Activated CD8-positive, alpha-beta T cell treated with anti-CD3 and anti-CD28 coated beads for 36 hours (primary cell): ENCODE measurements at regions not wholly inside any gene's neighbourhood (a gene's known extent, or its start where the extent isn't known, plus 50 kb on each side); places are given as distances from the start of the nearest gene placed in this dataset.

ENCODE experiments used
- ATAC-seq: fragments of 200-7000 bp; cut with Tn5 transposase; one replicate; pipeline ENCODE4 v1.10.0; 2021; ENCODE audit warnings: mild to moderate bottlenecking, moderate library complexity
- CTCF ChIA-PET: fragments of 350-600 bp; sonication (Branson Sonifier 250); formaldehyde crosslinking; loops from one replicate; lab custom pipeline; 2021; ENCODE audit warnings: antibody characterized with exemption; lab: Charles Lee
- POLR2A ChIA-PET: fragments of 350-600 bp; sonication (Branson Sonifier 250); formaldehyde crosslinking; loops from one replicate; lab custom pipeline; 2021; ENCODE audit warnings: antibody characterized with exemption; lab: Charles Lee
- DNase-seq: peaks from one replicate; pipeline ENCODE4 v3.0.0-alpha.2; 2020
- H3K27ac Mint-ChIP-seq: one replicate; pipeline ENCODE4 v1.8.0; 2021; ENCODE audit warnings: mild to moderate bottlenecking, mixed read lengths
- H3K27me3 Mint-ChIP-seq: one replicate; pipeline ENCODE4 v1.8.0; 2021; ENCODE audit warnings: mixed read lengths
- H3K36me3 Mint-ChIP-seq: one replicate; pipeline ENCODE4 v1.8.0; 2021; ENCODE audit warnings: low read depth, mixed read lengths
- H3K4me1 Mint-ChIP-seq: one replicate; pipeline ENCODE4 v1.8.0; 2021; ENCODE audit warnings: low read depth, mixed read lengths
- H3K4me3 Mint-ChIP-seq: one replicate; pipeline ENCODE4 v1.8.0; 2021; ENCODE audit warnings: mild to moderate bottlenecking, moderate library complexity, mixed read lengths
- H3K9me3 Mint-ChIP-seq: one replicate; pipeline ENCODE4 v1.8.0; 2021; ENCODE audit warnings: mixed read lengths
- intact Hi-C: fragments of 100-400 bp; cut with micrococcal nuclease; formaldehyde crosslinking; loops from one replicate; pipeline ENCODE4 v1.10.0; 2022
- TF ChIP-seq, protein P1 (sequence below): fragments of 200-600 bp; IDR thresholded peaks from one replicate; pipeline ENCODE4 v1.8.0; 2022; ENCODE audit warnings: antibody characterized with exemption, mild to moderate bottlenecking

DNA sequence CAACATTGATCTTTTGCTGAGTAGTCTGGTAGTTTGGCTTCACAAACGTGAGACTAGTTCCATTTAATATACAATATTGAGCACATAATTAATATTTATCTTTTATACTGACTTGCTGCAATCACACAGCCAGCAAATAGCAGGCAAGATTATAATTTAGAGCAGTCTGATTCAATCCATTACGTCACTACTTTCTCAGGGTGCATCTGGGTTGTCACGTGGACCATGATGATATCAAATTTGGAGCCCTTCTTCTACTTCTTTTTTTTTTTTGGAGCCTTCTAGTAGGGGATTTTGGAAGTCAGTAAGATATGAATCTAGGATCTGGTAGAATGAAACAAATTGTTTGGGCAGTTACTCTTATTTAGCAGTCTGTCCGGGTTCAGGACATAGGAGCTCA is 100.6 kb upstream of the SLC5A9 start:
- TF ChIP-seq, protein P1, sequence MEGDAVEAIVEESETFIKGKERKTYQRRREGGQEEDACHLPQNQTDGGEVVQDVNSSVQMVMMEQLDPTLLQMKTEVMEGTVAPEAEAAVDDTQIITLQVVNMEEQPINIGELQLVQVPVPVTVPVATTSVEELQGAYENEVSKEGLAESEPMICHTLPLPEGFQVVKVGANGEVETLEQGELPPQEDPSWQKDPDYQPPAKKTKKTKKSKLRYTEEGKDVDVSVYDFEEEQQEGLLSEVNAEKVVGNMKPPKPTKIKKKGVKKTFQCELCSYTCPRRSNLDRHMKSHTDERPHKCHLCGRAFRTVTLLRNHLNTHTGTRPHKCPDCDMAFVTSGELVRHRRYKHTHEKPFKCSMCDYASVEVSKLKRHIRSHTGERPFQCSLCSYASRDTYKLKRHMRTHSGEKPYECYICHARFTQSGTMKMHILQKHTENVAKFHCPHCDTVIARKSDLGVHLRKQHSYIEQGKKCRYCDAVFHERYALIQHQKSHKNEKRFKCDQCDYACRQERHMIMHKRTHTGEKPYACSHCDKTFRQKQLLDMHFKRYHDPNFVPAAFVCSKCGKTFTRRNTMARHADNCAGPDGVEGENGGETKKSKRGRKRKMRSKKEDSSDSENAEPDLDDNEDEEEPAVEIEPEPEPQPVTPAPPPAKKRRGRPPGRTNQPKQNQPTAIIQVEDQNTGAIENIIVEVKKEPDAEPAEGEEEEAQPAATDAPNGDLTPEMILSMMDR: no peak
- H3K36me3 Mint-ChIP-seq: no peaks in the 10 kb centered on the region
- H3K27ac Mint-ChIP-seq: no peak overlapping the region
- CTCF ChIA-PET: no interaction called here
- no peak for ATAC-seq
- POLR2A ChIA-PET: no interaction called here
- no peaks in the 10 kb centered on the region for H3K9me3 Mint-ChIP-seq
- DNase-seq: no peak
- intact Hi-C loops: no loop called here
- no peak overlapping the region for H3K4me3 Mint-ChIP-seq
- no peaks in the 10 kb centered on the region for H3K4me1 Mint-ChIP-seq
- H3K27me3 Mint-ChIP-seq: peaks cover 31% of the 10 kb centered on the region

DNA sequence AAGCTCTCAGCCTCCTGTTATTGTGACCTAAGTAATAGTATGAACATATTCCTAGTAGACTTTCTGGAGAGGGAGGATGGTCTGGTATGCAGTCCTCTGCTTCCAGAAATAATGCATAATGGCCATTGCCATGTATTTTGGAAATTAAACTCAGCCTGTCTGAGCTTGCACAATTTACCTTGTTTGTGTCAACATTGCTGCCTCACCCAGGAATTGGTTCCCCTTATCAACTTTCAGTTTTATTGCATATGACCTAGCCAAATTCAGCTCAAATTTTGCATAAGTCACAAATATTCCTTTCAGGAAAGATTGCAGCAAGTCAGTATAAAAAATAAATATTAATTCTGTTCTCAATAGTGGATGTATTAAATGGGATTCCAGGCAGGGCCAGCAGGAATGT is 101.9 kb upstream of the SLC5A9 start:
- no peaks in the 10 kb centered on the region for H3K9me3 Mint-ChIP-seq
- no peaks in the 10 kb centered on the region for H3K36me3 Mint-ChIP-seq
- TF ChIP-seq, protein P1: no peak
- H3K27me3 Mint-ChIP-seq: peaks cover 24% of the 10 kb centered on the region
- no peak for DNase-seq
- H3K27ac Mint-ChIP-seq: no peak overlapping the region
- intact Hi-C loops: no loop called here
- H3K4me1 Mint-ChIP-seq: no peaks in the 10 kb centered on the region
- no peak for ATAC-seq
- POLR2A ChIA-PET: no interaction called here
- CTCF ChIA-PET: interaction anchor here (0.9 to 1.3 kb wide), 3 partner anchors 22 to 82 kb away, joined by 3 read pairs; no protein-coding TSS in a partner anchor
- H3K4me3 Mint-ChIP-seq: no peak overlapping the region

DNA sequence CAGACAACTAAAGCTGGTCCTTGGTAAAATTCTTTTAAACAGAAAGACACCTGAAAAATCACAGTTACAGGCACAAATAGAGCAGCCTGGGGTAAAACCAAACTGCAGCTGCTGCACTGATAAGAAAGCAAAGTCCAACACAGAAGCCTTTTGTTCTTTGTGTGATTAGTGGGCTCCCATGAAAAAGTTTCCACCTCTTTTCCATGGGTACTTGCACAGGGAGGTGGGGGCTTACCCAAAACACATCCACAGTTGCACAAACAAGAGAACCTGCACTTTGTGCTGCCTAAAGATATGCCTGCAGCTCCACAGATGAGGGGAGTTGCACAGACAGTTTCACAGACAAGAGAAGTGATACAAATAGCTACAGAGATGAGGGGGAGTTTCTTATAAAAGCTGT is 106.7 kb upstream of the SLC5A9 start:
- DNase-seq: no peak
- Mint-ChIP-seq H3K36me3 (no peaks in the 10 kb centered on the region), H3K27me3 (peaks cover 10% of the 10 kb centered on the region), H3K9me3 (no peaks in the 10 kb centered on the region), H3K4me1 (no peaks in the 10 kb centered on the region), H3K4me3 (no peak overlapping the region), H3K27ac (no peak overlapping the region)
- intact Hi-C loops: no loop called here
- TF ChIP-seq, protein P1: no peak
- ChIA-PET POLR2A (no interaction called here), CTCF (interaction anchor here (1.6 to 2.4 kb wide), 2 partner anchors 22 to 87 kb away, joined by 6 to 10 read pairs; no protein-coding TSS in a partner anchor)
- ATAC-seq: no peak

DNA sequence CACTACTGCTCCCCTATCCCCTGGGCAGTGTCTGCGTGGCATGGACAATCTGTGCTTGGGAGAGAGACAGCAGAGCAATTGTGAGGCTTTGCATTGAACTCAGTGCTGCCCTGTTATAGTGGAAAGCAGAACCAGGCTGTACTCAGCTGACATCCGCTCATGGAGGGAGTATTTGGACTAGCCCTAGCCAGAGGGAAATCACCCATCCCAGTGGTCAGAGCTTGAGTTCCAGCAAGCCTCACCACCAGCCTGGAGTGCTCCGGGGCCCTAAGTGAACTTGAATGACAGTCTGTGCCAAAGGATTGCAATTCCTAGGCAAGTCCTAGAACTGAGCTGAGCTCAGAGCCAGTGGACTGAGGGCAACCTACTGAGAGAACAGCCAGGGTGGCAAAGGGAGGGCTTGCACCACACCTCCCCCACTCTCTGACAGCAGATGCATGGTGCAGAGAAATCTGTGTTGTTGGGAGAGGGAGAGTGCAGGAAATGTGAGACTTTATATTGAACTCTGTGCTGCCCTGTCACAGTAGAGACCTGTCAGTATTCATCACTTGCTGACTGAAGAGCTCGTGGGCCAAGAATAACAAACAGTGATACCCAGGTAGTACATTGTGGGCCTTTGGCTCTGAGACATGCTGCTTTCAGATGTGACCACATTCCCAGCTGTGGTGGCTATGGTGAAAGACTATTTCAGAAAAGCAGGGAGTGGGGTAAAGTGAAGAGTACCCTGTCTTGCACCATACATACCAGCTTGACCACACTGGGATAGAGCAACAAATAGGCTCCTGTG is 107.7 kb upstream of the SLC5A9 start:
- TF ChIP-seq, protein P1: no peak
- Mint-ChIP-seq H3K27ac (no peak overlapping the region), H3K36me3 (no peaks in the 10 kb centered on the region), H3K4me1 (no peaks in the 10 kb centered on the region), H3K9me3 (no peaks in the 10 kb centered on the region), H3K4me3 (no peak overlapping the region), H3K27me3 (peaks cover 6% of the 10 kb centered on the region)
- intact Hi-C loops: no loop called here
- no peak for ATAC-seq
- CTCF ChIA-PET: interaction anchor here (1.6 to 2.4 kb wide), 2 partner anchors 21 to 88 kb away, joined by 6 to 10 read pairs; no protein-coding TSS in a partner anchor
- DNase-seq: no peak
- POLR2A ChIA-PET: no interaction called here

DNA sequence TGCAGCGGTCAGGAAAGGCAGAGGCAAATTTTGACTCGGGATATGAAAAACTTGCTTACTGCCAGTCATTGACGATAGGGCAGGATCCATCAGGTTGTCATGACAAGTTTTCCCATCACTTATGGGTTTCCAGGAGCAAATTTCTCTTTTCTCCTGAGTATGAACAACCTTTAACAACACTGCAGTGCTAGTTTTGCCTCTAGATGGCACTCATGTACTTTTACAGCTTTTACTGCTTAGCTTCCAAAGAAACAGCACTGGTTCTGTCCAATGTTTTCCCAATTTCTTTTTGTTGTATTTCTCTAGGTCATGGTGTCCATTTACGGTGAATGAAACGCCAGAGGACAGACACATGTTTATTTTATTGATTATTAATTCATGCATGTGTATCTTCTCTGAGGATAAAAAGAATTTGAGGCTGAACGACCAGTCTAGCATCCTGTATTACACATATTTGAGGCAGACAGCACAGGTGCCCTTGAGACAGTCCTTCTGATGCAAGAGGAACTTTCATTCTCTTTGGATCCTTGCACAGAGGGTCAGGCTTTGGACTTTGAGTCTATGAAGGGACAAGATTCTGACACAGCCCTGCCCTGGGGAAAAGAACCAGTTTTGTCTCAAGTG is 112.3 kb upstream of the TRABD2B start:
- intact Hi-C loops: loop anchor here (2.0 to 5.0 kb wide), 2 partner anchors 93 to 128 kb away; no protein-coding TSS in a partner anchor
- no peaks in the 10 kb centered on the region for H3K36me3 Mint-ChIP-seq
- TF ChIP-seq, protein P1: peak; percentile 73
- peaks cover 7% of the 10 kb centered on the region for H3K27me3 Mint-ChIP-seq
- peaks cover 4% of the 10 kb centered on the region for H3K4me1 Mint-ChIP-seq
- no peak for ATAC-seq
- DNase-seq: no peak
- H3K9me3 Mint-ChIP-seq: no peaks in the 10 kb centered on the region
- CTCF ChIA-PET: interaction anchor here (0.6 to 3.1 kb wide), 13 partner anchors 9 to 388 kb away, joined by 3 to 46 read pairs (median 4); no protein-coding TSS in a partner anchor
- no peak overlapping the region for H3K4me3 Mint-ChIP-seq
- H3K27ac Mint-ChIP-seq: no peak overlapping the region
- POLR2A ChIA-PET: no interaction called here
